Ectodermal cell (in vitro differentiated cells): ENCODE measurements at regions not wholly inside any gene's neighbourhood (a gene's known extent, or its start where the extent isn't known, plus 50 kb on each side); places are given as distances from the start of the nearest gene placed in this dataset.
"Not testable (repeated sequence)": the region's sequence is repeated elsewhere in the genome, so short reads cannot be mapped to it uniquely, and the experiment has no call there.

Experiments
- H3K27ac ChIP-seq: 2 replicates; pipeline ENCODE4 v1.7.0; 2013; ENCODE audit warnings: mild to moderate bottlenecking, low read depth, low read length; ENCODE audit not compliant: insufficient read depth, poor library complexity, severe bottlenecking
- H3K27me3 ChIP-seq: 2 replicates; pipeline ENCODE4 v1.7.0; 2013; ENCODE audit warnings: mild to moderate bottlenecking, low read length; ENCODE audit not compliant: insufficient read depth, control insufficient read depth, poor library complexity, severe bottlenecking
- H3K36me3 ChIP-seq: one replicate; pipeline ENCODE4 v1.7.0; 2013; ENCODE audit warnings: low read length; ENCODE audit not compliant: control insufficient read depth, insufficient read depth
- H3K4me1 ChIP-seq: one replicate; pipeline ENCODE4 v1.7.0; 2013; ENCODE audit warnings: low read length; ENCODE audit not compliant: control insufficient read depth, insufficient read depth
- H3K4me3 ChIP-seq: 2 replicates; pipeline ENCODE4 v1.7.0; 2013; ENCODE audit warnings: low read depth, low read length, control low read depth; ENCODE audit not compliant: insufficient read depth
- H3K9me3 ChIP-seq: 2 replicates; pipeline ENCODE4 v1.7.0; 2013; ENCODE audit warnings: mild to moderate bottlenecking, low read length, moderate library complexity; ENCODE audit not compliant: control insufficient read depth
- WGBS, 2 experiments: methylation state at CpG; one replicate each; pipeline ENCODE4 v1.1.7; 2013; ENCODE audit warnings: missing lambda C conversion rate in 2 of 2; 5-methylcytosine and 5-hydroxymethylcytosine counted together

DNA sequence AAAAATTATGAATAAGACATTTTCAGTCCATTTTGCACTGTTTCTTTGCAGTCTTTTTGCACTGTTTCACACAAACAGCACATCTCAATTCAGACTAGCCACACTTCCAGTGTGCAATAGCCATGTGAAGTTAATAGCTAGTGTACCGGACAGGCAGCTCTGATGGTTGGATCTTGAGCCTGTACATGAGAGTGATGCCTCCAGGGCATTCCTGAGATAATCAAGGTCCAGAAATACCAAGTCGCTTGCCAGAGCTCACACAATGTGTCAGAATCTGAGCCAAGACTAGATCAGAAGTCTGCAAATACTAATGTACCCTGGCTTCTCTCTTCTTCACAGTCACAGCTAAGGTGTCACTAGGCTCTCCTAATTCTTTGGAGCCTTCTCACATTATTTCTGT, 180.2 kb downstream of the OSR1 start:
- 95 to 98% methylated on average over 2 of the region's 2 CpGs for WGBS, 2 experiments
- no peaks in the 10 kb centered on the region for H3K27me3 ChIP-seq
- no peaks in the 10 kb centered on the region for H3K9me3 ChIP-seq
- H3K4me1 ChIP-seq = no peaks in the 10 kb centered on the region
- no peak overlapping the region for H3K27ac ChIP-seq
- no peaks in the 10 kb centered on the region for H3K36me3 ChIP-seq
- no peak overlapping the region for H3K4me3 ChIP-seq

DNA sequence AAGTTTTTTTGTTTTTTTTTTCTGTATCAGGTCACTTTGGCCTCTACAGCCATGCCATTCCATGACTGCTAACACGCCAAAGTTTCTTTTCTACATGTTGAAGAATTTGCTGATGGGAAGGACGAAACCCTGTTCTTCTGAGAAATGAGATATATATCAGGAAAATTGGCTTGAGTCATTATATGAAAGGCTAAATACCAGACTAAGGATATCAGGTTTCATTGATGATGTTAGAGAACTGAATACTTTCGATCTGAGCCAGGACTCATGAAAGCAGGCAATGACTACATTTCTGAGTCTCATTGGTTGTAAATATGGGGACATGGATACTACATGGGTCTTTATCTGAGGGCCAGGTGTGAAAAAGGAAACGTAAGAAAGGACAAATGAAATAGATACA, 181.4 kb downstream of the OSR1 start:
- no peaks in the 10 kb centered on the region for H3K36me3 ChIP-seq
- H3K27me3 ChIP-seq = no peaks in the 10 kb centered on the region
- no peak overlapping the region for H3K4me3 ChIP-seq
- H3K4me1 ChIP-seq = no peaks in the 10 kb centered on the region
- H3K9me3 ChIP-seq = no peaks in the 10 kb centered on the region
- 94 to 95% methylated on average over 4 of the region's 4 CpGs for WGBS, 2 experiments
- H3K27ac ChIP-seq = no peak overlapping the region

DNA sequence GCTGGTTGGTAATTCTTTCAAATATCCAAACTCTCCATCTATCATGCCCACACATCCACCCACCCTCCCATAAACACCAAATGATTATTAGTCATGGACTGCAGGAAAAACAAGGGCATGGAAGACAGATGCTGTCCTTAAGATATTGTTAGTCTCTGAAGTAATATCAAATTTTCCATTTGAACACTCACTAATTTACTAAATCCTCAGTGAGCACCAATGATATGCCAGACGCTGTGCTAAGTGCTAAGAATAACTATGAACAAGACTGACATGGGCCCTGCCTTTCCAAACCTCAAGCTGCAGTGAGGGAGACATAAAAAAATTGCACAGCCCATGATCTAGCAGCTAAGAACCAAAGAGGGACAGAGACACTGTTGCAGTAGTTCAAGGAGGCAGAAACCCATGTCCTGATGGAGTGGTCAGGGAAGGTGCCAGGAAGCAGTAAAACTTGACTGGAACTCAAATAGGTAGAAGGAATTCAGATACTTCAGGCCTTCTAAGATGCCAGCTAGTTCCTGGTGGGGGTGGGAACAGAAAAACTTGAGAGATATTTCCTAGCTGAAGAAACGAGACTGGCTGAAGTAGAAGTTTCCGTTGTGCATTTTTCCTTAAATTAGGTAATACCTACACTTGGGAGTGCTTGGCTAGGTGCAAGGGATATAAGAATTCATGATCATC, 182.1 kb downstream of the OSR1 start:
- H3K4me3 ChIP-seq = no peak overlapping the region
- WGBS, 2 experiments = 95% methylated on average over 3 of the region's 3 CpGs
- H3K4me1 ChIP-seq = no peaks in the 10 kb centered on the region
- no peaks in the 10 kb centered on the region for H3K9me3 ChIP-seq
- no peak overlapping the region for H3K27ac ChIP-seq
- no peaks in the 10 kb centered on the region for H3K36me3 ChIP-seq
- H3K27me3 ChIP-seq = no peaks in the 10 kb centered on the region

DNA sequence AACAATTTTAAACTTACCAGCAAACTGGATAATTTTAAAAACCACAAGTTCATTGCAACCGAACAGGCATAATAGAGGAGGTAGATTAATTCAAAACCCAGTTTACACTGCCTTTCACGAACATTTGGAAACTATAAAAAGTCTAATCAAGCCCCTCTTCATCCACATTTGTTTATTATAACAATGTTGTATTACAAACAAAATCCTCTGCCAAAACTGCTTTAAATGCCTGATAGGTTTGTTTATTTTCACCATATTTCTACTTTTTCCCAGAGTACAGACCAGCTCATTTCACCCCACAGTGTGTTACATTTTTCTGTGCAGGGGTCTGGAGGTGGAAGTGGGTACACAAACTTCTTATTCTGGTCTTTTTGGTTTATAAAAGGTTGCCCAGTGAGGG, 184.2 kb downstream of the OSR1 start:
- 100% methylated on average over 2 of the region's 2 CpGs; no CpG with 5 or more reads in 1 of the 2 experiments for WGBS, 2 experiments

DNA sequence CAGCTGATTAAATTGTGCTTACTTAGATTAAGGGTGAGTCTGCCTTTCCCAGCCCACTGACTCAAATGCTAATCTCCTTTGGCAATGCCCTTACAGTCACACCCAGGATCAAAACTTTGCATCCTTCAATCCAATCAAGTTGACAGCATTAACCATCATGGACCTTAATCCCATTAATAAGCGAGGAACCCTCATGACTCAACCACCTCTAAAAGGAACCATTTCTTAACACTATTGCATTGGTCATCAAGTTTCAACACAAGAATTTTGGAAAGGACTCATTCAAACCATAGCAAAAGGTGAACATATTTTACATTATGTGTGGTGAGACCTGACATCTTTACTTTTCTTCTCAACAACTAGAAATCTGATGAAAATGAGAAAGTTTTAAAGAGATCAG, 187.0 kb downstream of the OSR1 start:
- H3K4me3 ChIP-seq = no peak overlapping the region
- WGBS, 2 experiments = 90 to 93% methylated on average over 1 of the region's 1 CpG
- H3K27me3 ChIP-seq = no peaks in the 10 kb centered on the region
- no peaks in the 10 kb centered on the region for H3K4me1 ChIP-seq
- H3K9me3 ChIP-seq = no peaks in the 10 kb centered on the region
- no peaks in the 10 kb centered on the region for H3K36me3 ChIP-seq
- no peak overlapping the region for H3K27ac ChIP-seq

More for the DNA sequence above, 184.2 kb downstream of the OSR1 start:
- Histone ChIP-seq H3K27ac (no peak overlapping the region), H3K4me3 (no peak overlapping the region), H3K9me3 (no peaks in the 10 kb centered on the region), H3K36me3 (no peaks in the 10 kb centered on the region), H3K27me3 (no peaks in the 10 kb centered on the region), H3K4me1 (no peaks in the 10 kb centered on the region)

DNA sequence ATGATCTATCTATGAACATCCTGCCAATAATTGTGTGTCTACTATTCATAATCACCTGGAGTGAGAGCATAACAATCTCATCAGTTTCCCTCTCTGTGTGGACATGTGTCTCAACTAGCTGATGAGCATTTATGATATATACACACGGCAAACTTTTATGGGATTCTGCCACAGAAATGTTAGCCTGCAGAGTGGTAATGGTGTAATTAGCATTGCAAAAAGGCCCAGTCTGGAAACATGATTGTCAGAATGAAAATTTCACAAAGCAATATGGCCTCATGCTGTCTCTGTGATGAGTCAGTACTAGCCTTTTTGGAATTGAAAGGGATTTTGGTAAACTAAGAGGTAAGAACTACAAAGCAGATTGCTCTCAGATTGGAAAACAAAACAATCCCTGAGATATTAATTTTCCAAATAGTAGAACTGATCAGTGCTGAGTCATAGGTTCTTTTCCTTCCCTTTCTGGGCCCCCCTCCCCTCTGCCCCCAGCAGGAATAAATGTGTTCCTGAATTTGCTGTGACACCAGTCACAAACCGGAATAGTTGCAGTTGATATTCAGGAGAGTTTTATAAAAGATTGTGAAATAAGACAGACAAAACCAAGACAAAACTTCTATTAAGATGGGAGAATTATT, 189.2 kb downstream of the OSR1 start:
- H3K9me3 ChIP-seq = no peaks in the 10 kb centered on the region
- H3K27me3 ChIP-seq = no peaks in the 10 kb centered on the region
- no peak overlapping the region for H3K4me3 ChIP-seq
- H3K36me3 ChIP-seq = no peaks in the 10 kb centered on the region
- H3K27ac ChIP-seq = no peak overlapping the region
- 86 to 91% methylated on average over 1 of the region's 2 CpGs for WGBS, 2 experiments
- H3K4me1 ChIP-seq = no peaks in the 10 kb centered on the region

DNA sequence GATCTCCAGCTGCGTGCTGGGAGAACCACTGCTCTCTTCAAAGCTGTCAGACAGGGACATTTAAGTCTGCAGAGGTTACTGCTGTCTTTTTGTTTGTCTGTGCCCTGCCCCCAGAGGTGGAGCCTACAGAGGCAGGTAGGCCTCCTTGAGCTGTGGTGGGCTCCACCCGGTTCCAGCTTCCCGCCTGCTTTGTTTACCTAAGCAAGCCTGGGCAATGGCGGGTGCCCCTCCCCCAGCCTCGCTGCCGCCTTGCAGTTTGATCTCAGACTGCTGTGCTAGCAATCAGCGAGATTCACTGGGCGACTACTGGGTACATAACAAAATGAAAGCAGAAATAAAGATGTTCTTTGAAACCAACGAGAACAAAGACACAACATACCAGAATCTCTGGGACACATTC, 194.3 kb downstream of the OSR1 start:
- 59 to 74% methylated on average over 7 to 8 of the region's 9 CpGs for WGBS, 2 experiments
- not testable (repeated sequence) for H3K9me3 ChIP-seq, H3K27ac ChIP-seq

DNA sequence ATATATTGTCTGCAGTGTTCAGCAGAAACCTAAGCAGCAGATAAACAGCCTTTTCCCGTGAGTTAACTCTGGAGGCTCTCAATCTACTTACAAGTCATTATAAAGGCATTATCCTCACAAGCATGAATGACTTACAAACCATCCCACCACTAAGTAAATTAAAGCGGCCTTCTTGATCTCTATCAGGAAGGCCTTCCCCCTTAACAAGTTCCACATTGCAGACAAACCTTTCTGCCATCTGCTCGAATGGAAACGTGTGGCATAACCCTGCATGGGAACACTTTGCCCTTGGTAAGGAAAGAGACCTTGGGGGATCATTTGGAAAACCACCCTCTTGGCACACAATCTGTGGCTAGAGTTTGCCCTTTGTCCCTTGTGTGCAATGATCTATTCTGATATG, 199.5 kb downstream of the OSR1 start:
- 87 to 93% methylated on average over 4 of the region's 4 CpGs for WGBS, 2 experiments
- H3K27me3 ChIP-seq = no peaks in the 10 kb centered on the region
- H3K36me3 ChIP-seq = no peaks in the 10 kb centered on the region

More for the DNA sequence above, 194.3 kb downstream of the OSR1 start:
- H3K4me3 ChIP-seq, H3K4me1 ChIP-seq, H3K27me3 ChIP-seq, H3K36me3 ChIP-seq: not testable (repeated sequence)

DNA sequence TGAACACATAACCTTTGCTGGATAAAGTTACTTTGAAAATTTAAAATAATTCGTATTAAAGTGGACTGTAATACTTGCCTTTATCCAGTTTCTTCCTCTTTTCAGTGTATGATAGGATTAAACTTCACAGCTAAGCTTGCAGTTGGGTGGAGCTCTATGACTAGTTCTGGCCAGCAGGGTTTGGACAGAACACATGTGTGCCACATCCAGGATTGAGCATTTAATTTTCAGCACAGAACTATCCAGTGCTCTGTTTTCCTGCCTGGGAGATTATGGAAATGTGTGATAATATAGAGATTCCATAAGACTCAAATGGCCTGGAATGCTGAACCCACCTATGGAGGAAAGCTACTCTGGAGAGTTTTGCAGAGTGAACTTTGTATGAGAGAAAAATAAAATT, 200.2 kb downstream of the OSR1 start:
- H3K4me1 ChIP-seq = no peaks in the 10 kb centered on the region
- H3K36me3 ChIP-seq = no peaks in the 10 kb centered on the region
- no peaks in the 10 kb centered on the region for H3K27me3 ChIP-seq
- H3K9me3 ChIP-seq = no peaks in the 10 kb centered on the region
- WGBS, 2 experiments = 92 to 100% methylated on average over 1 of the region's 1 CpG
- no peak overlapping the region for H3K27ac ChIP-seq
- H3K4me3 ChIP-seq = no peak overlapping the region

More for the DNA sequence above, 199.5 kb downstream of the OSR1 start:
- Histone ChIP-seq H3K4me1 (no peaks in the 10 kb centered on the region), H3K9me3 (no peaks in the 10 kb centered on the region), H3K27ac (no peak overlapping the region), H3K4me3 (no peak overlapping the region)

DNA sequence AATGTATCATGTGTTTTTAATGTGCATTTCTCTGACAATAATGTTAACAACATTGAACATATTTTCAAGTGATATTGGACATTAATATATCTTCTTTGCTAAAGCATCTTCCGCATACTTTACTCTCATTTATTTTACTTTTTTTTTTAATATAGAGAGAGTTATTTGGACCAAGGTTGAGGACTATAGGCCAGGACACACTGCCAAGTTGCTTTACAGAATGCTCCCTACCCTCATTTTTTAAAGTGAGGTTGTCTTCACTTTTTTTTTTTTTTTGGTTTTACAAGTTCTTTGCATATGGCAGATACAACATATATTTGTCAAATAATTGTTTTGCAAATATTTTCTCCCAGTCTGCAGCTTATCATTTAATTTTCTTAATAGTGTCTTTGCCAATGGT, 201.8 kb downstream of the OSR1 start:
- no peaks in the 10 kb centered on the region for H3K4me1 ChIP-seq
- H3K9me3 ChIP-seq = no peaks in the 10 kb centered on the region
- H3K36me3 ChIP-seq = no peaks in the 10 kb centered on the region
- no peaks in the 10 kb centered on the region for H3K27me3 ChIP-seq
- no CpG with 5 or more reads among the region's 1 CpG for WGBS, 2 experiments
- H3K27ac ChIP-seq = no peak overlapping the region
- H3K4me3 ChIP-seq = no peak overlapping the region
